AG04450 (cell line): ENCODE measurements at regions not wholly inside any gene's neighbourhood (a gene's known extent, or its start where the extent isn't known, plus 50 kb on each side); places are given as distances from the start of the nearest gene placed in this dataset.

Source experiments
- CTCF ChIA-PET: fragments of 300-600, 350-600 bp; formaldehyde crosslinking; extraction: SDS; loops from one replicate; lab custom pipeline; 2022; ENCODE audit warnings: antibody characterized with exemption, inconsistent platforms; lab: Charles Lee
- POLR2A ChIA-PET: fragments of 350-600 bp; formaldehyde crosslinking; extraction: SDS; loops from one replicate; lab custom pipeline; 2021; ENCODE audit warnings: antibody characterized with exemption, inconsistent platforms; lab: Yijun Ruan, JAX
- DNase-seq: peaks from one replicate; pipeline ENCODE4 v3.0.0-alpha.2; 2011; ENCODE audit warnings: low read depth, low spot score
- H3K27ac ChIP-seq: one replicate; pipeline ENCODE4 v1.5.1; 2012; ENCODE audit warnings: low read depth, low read length, control low read depth
- H3K27me3 ChIP-seq: one replicate; pipeline ENCODE4 v1.6.0; 2012; ENCODE audit warnings: low read length; ENCODE audit not compliant: control insufficient read depth, insufficient read depth
- H3K4me3 ChIP-seq: 2 replicates; pipeline ENCODE4 v1.5.1; 2011; ENCODE audit warnings: mild to moderate bottlenecking, low read depth, low read length, control low read depth
- H3K9me3 ChIP-seq: 2 replicates; pipeline ENCODE4 v1.5.1; 2012; ENCODE audit warnings: low read length; ENCODE audit not compliant: control insufficient read depth, insufficient read depth
- CTCF ChIP-seq: IDR thresholded peaks from 2 replicates; pipeline ENCODE4 v1.5.1; 2011; ENCODE audit warnings: low read depth, low read length, control low read depth, inconsistent platforms

- Histone ChIP-seq H3K27ac (no peak overlapping the region), H3K27me3 (no peaks in the 10 kb centered on the region), H3K9me3 (no peaks in the 10 kb centered on the region), H3K4me3 (no peak overlapping the region)
- ChIA-PET CTCF (interaction anchor here (0.8 to 1.9 kb wide), 4 partner anchors 8 to 29 kb away, joined by 3 to 13 read pairs (median 6); no protein-coding TSS in a partner anchor), POLR2A (no interaction called here)
- no peak for DNase-seq
- TF ChIP-seq CTCF: no peak
Measured at GRCh38 chr12:59142183-59142790, 222.0 kb upstream of the LRIG3 start.

GRCh38 chr12:59134750-59135149 is 214.4 kb upstream of the LRIG3 start:
- ChIA-PET POLR2A (no interaction called here), CTCF (no interaction called here)
- no peak for TF ChIP-seq CTCF
- Histone ChIP-seq H3K9me3 (no peaks in the 10 kb centered on the region), H3K27ac (no peak overlapping the region), H3K27me3 (no peaks in the 10 kb centered on the region), H3K4me3 (no peak overlapping the region)
- DNase-seq: no peak

GRCh38 chr12:59131462-59131861 is 211.2 kb upstream of the LRIG3 start:
- Histone ChIP-seq H3K9me3 (no peaks in the 10 kb centered on the region), H3K4me3 (no peak overlapping the region), H3K27ac (no peak overlapping the region), H3K27me3 (no peaks in the 10 kb centered on the region)
- POLR2A ChIA-PET: interaction anchor here (0.7 kb wide), 1 partner anchor 90 kb away, joined by 4 read pairs; no protein-coding TSS in a partner anchor
- no peak for TF ChIP-seq CTCF
- DNase-seq: no peak
- CTCF ChIA-PET: interaction anchor here (0.6 to 1.5 kb wide), 5 partner anchors 18 to 591 kb away, joined by 3 to 6 read pairs (median 3); no protein-coding TSS in a partner anchor

- no peak for DNase-seq
- TF ChIP-seq CTCF: no peak
- H3K27ac ChIP-seq: no peak overlapping the region
- POLR2A ChIA-PET: no interaction called here
- no peaks in the 10 kb centered on the region for H3K9me3 ChIP-seq
- H3K27me3 ChIP-seq: no peaks in the 10 kb centered on the region
- CTCF ChIA-PET: interaction anchor here (1.1 to 5.6 kb wide), 2 partner anchors 9 to 28 kb away, joined by 3 to 24 read pairs; no protein-coding TSS in a partner anchor
- no peak overlapping the region for H3K4me3 ChIP-seq
Measured at GRCh38 chr12:59122784-59123183, 202.5 kb upstream of the LRIG3 start.

- POLR2A ChIA-PET: no interaction called here
- Histone ChIP-seq H3K27me3 (no peaks in the 10 kb centered on the region), H3K4me3 (no peak overlapping the region), H3K9me3 (no peaks in the 10 kb centered on the region), H3K27ac (no peak overlapping the region)
- no peak for TF ChIP-seq CTCF
- CTCF ChIA-PET: interaction anchor here (5.6 kb wide), 1 partner anchor 8 kb away, joined by 24 read pairs; no protein-coding TSS in a partner anchor
- no peak for DNase-seq
Measured at GRCh38 chr12:59121451-59121850, 201.1 kb upstream of the LRIG3 start.
